HG03159 (cell line): ENCODE measurements at regions not wholly inside any gene's neighbourhood (a gene's known extent, or its start where the extent isn't known, plus 50 kb on each side); places are given as distances from the start of the nearest gene placed in this dataset.
"Not testable (repeated sequence)": the region's sequence is repeated elsewhere in the genome, so short reads cannot be mapped to it uniquely, and the experiment has no call there.

Source experiments
- ATAC-seq: cut with Tn5 transposase; IDR thresholded peaks from one replicate; pipeline ENCODE4 v1.9.1; 2021; ENCODE audit warnings: mild to moderate bottlenecking, moderate library complexity; ENCODE audit not compliant: unreplicated experiment

DNA sequence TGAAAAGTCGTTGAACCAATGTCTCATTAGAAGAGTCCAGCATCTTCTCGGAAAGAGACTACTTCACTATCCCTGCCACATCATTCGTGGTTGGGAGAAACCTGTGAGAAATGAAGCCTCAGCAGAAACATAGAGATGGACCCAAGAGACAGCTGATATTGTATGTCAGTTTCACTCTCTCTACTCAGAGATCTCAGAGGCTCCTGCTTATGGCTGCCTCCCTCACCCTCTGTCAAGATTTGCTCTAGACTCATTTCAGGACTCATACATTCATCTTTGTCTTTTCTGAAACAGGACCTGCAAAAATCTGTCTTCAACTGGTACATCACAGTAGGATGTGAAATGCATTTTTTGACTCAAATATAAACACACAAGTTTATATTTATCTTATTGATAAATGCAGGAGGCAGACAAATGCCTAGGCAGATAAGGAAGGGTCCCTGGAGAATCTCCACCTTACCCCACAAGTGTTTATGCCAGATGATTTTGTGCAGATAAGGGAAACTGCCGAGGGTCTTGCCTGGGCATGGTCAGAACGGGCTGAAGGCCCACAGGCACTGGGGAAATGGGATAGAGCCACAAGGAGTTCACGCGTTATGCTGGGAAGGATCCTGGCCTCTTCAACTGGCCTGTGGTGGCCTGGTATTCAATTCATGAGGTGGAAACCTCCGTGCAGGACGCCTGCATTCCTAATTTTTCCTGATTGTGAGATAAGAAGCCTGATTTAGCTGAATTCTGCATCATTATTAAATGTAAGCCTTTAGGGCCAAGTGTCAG is 1834.0 kb upstream of the PCDH20 start:
- ATAC-seq: no peak

DNA sequence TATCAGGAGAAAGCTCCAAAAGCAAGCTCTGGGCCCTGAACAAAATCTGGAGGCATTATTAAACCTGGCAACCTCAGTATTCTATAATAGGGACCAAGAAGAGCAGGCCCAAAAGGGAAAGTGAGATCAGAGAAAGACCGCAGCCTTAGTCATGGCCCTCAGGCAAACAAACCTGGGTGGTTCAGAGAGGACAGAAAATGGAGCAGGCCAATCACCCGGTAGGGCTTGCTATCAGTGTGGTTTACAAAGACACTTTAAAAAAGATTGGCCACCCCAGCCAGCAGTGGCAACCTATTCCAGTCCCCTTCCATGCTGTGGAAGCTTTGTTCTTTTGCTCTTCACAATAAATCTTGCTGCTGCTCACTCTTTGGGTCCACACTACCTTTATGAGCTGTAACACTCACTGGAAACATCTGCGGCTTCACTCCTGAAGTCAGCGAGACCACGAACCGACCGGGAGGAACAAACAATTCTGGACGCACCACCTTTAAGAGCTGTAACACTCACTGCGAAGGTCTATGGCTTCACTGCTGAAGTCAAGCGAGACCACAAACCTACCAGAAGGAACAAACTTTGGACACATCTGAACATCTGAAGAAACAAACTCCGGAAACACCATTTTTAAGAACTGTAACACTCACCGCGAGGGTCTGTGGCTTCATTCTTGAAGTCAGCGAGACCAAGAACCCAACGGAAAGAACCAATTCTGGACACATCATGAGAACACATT is 1821.2 kb upstream of the PCDH20 start:
- not testable (repeated sequence) for ATAC-seq

DNA sequence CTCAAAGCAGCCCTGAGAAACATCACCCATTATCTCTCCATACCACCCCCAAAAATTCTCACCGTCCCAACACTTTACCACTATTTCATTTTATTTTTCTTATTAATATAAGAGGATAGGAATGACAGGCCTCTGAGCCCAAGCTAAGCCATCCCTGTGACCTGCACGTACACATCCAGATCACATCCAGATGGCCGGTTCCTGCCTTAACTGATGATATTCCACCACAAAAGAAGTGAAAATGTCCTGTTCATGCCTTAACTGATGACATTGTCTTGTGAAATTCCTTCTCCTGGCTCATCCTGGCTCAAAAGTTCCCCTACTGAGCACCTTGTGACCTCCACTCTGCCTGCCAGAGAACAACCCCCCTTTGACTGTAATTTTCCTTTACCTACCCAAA is 1802.9 kb upstream of the PCDH20 start:
- not testable (repeated sequence) for ATAC-seq

DNA sequence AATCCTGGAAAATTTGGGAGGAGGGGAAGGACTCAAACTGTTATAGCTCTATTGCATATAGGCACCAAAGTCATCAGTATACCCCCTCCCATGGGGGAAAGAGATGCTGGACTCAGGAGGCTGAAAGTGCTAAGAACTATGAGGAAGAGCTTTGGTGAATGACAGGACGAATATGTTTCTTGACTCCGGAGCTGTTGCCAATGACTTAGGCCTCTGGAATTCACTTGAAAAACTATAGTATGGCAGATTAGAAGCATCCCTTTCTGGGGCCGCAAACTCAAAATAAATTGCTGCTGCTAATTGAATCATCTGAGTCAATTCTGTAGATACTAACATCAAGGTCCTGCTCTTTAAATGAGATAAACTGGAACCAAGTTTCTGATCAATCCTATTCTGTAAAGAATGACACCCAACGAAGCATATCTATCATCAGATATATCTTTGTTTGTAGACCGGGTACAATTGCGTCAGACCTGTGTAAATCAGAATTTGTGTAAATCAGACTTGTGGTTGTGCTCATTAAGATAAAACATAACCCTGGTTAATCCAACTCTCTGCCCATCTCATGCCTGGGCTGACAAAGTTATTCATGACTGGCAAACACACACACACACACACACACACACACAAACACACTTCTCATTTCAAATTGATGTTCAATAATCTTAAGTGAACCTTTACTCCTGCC is 1793.8 kb upstream of the PCDH20 start:
- ATAC-seq: no peak

DNA sequence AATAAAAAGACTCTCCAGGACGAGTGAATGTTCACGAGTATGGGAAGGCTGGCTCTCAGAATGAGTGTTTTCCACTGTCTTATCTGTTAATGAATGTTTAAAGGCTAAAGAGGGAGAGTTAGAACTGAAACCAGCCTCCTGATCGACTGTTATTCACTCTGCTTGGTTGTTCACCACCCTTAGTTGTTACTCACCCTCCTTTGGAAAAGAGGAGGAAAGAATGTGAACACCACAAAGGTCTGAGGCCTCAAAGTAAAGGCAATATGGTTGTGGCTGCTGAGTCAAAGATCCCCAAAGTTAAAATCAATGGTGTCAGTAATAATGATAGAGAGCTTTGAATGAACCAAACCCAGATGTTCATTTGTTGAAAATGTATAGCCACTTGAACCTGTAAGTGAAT is 1793.2 kb upstream of the PCDH20 start:
- ATAC-seq: no peak

DNA sequence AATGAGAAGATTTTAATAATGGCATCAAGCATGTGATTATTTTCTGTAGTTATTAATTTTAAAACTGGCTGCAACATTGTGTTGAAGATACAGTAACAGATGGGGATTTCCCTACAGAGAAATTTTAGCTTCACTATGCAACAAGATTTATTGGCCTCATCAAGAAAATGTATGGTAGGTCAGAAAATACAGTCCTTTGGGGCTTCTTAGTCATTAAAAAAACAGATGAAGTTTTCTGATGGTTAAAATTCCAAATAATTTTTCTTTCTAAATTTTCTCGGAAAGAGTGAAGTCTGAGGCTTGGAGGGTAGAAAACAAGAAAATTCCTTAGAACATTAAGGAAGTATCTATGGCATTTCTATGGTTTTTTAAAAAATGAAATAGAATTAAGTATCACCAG is 1790.8 kb upstream of the PCDH20 start:
- no peak for ATAC-seq

DNA sequence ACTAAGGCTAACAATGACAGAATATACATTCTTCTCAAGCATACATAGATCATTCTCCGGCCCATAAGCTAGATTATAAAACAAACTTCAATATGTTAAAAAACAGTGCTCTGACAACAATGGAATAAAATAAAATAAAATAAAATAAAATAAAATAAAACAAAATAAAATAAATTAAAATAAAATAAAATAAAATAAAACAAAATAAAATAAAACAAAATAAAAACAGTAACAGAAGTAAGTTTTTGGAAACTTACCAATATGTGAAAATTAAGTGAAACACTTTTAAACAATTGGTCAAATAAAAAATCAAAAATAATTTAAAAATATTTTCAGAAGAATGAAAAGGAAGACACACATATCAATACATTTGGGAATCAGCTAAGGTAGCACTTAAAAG is 1785.8 kb upstream of the PCDH20 start:
- ATAC-seq: no peak

DNA sequence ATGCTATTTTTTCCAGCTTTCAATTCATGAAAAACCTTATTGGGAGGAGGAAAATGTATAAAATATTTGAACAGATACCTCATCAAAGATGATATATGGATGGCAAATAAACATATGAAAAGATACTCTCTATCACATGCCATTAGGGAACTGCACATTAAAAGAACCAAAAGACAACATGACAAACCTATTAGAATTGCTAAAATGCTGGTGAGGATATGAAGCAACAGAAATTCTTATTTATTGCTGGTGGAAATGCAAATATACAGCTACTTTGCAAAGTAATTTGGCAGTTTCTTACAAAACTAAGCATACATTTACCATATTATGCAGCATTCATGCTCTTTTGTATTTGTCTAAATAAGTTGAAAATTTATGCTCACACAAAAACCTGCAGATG is 1783.9 kb upstream of the PCDH20 start:
- no peak for ATAC-seq

DNA sequence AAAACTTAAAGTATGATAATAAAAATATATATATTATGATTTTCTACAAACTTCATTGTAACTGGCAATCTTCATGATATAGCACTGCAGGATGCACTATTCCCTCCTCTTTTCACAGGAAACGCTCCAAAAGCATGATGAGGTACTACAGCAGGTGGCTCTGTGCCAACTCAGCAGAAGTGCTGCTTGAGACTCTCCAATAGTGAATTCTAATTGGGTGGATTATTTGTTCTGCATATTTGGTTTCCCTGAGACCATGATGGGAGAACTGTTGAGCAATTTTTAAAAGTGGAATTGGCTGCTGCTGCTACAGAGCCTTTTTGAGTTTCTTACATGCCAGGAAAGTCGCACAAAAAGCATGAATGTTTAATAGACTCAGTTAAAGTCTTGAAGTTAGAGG is 1782.4 kb upstream of the PCDH20 start:
- ATAC-seq: no peak

DNA sequence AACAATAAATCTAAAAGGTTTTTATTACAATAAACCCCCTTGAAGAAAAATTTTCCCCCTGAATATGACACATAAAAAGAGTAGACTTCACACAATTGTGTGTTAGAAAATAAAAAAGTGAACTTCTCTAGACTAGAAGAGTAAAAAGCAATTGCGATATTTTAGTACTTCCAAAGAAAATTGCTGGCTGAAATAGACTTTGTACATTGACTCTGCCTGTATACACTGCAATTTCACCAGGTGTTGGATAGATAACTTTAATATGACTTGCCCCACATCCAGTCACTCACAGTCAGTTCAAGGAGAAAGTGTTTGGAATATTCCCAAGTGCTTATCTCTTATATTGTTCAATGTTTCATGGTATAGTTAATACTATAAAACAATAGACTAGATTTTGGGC is 1780.1 kb upstream of the PCDH20 start:
- ATAC-seq: no peak

DNA sequence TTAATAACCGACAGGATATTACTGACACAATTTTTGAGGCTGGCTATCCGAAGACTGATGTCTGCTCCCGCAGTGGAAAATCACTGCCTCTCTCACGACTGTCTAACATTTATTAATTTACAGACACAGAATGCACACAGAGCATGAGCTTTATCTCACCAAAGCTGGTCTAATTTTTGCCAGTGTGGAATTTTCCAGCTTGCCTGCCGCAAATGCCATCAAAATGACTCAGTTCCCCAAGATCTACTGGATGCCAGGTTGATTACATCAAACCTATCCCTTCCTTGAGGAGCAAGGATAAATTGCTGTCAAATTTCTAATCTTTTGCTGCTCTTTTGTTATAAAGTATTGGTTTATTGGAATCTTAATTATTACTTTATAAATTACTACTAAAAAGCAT is 1775.1 kb upstream of the PCDH20 start:
- ATAC-seq: no peak

DNA sequence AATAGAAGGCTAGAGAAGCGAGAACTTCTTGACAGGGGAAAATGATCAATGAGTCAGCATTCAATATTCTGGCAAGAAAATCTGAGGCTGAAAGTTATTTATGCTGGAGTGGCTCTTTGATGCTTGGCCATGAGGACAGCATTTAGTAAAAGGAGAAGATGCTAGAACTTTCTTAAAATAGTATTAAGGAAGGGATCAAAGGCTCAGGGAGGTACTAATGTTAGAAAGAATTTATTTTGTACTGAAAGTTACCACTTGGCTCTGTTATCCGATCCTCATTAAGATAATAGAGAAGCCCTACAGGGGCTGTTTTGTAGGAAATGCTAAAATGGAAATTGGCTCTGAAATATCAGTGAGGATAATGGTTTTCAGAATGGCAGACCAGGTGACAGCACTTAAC is 1774.6 kb upstream of the PCDH20 start:
- no peak for ATAC-seq

DNA sequence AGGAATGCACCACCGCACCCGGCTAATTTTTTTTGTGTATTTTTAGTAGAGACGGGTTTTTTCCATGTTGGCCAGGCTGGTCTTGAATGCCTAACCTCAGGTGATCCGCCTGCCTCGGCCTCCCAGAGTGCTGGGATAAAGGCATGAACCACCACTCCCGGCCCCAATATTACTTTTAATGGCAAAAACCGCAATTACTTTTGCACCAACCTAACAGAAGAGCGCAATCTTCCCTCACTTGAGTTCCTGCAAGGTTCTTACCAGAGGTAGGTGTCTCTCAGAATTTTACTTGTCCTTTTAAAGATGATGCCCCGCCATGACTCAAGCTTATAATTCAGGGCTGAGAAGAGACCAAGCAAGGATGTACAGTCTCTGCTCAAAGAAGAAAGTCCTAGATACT is 1774.1 kb upstream of the PCDH20 start:
- ATAC-seq: no peak

DNA sequence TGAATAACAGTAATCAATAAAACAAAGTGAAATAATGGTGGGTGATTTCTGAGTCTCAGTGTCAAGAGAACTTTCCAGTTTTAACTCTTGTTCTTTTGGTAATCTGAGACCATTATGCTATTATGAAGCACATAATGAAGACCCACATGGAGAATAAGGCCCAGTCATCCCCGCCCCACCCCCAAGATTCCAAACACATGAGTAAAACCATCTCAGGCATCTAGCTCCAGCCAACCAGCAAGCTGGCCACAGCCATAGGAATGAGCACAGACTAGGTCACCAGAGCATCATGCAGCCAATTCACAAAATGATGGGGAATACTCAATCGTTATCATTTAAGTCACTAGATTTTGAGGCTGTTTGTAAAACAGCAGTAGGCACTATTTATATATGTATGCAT is 1769.0 kb upstream of the PCDH20 start:
- ATAC-seq: no peak

DNA sequence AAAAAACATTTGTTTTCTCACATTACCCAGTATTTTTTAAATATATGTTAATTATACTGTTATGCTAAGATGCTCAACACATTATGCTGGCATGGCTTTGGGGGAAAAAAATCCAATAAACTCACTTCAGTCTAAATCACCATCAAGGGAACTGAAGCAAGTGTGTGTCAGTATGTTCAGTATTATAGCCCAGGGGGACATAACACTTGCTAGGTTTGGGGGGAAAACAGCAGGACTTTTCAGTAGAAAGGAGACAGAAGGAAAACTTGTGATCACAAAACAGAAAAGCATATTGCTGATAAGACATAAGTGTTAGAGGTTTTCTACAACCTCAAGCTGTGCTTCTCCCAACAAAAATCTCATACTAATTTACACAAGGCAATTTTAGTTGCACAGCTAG is 1759.9 kb upstream of the PCDH20 start:
- no peak for ATAC-seq

DNA sequence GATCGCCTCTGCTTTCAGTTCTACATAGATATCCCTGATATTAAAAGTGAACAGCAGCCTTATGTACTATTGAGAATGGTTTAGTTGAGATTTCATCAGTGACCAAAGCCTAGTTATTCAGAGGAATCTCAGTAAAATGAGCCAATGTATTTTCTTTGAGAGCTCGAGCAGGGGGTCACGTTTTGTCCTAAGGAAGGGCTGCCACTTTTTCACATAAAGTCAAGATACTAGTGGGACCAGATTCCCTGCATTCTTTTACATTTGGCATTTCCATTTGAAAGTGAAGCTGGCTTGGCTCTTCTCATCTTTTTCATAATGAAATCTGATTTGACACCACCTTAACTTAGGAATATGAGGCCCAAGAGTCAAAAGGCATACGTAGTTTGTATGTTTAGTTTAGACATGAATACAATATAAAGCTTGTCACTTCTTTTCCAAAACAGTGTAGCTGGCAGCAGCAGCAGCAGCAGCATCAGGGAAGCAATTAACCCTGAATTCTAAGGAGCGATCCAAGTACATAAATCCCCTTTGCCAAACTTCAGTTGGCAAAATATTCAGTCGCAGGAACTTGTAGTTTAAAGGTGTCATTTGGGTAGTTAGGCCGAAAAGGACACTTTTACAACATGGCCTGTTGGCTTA is 1752.2 kb upstream of the PCDH20 start:
- no peak for ATAC-seq

DNA sequence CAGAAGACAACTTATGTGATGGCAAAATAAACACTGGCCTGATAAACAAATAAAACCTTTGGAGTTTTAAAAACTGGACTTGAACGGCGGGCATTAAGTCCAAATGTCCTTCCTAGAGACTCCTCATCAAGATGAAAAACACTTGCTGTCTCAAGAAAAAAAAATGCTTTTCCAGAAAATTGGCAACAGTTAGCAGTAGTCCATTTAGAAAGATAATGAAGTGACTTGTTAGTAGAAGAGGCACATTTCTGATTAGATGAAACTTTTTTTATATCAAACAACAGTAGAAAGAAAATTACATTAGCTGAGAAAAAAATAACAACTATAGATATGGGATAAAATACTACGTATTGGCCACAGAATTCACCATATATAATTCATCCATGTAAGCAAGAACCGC is 1750.7 kb upstream of the PCDH20 start:
- ATAC-seq: no peak

DNA sequence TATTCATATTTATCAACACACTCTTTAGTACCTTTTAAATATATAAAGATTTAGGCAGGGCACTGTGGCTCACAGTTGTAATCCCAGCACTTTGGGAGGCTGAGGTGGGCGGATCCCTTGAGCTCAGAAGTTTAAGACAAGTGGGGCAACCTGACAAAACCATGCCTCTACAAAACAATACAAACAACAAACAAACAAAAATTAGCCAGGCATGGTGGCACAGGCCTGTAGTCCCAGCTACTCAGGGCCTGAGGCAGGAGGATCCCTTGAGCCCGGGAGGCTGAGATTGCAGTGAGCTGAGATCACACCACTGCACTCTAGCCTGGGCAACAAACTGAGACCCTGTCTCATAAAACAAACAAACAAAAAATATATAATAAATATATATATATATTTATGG is 1748.3 kb upstream of the PCDH20 start:
- ATAC-seq: no peak

DNA sequence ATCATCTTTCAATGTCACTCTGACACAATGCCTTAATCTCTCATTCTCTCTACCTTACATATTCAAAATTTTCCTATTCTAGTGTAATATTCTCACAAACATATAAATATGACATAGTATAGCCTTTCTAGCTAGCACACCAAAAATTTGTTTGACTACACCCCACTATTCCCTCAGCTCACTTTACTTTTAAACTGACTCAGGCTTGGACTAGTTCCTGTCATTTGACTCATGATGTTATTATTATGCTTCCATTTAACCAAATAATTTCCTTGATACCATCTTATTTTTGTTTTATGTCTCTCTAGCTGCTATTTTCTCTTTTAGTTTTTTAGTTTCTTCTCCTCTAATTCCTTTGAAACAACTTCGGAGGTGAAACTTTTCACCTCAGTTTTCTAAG is 1745.6 kb upstream of the PCDH20 start:
- ATAC-seq: no peak

DNA sequence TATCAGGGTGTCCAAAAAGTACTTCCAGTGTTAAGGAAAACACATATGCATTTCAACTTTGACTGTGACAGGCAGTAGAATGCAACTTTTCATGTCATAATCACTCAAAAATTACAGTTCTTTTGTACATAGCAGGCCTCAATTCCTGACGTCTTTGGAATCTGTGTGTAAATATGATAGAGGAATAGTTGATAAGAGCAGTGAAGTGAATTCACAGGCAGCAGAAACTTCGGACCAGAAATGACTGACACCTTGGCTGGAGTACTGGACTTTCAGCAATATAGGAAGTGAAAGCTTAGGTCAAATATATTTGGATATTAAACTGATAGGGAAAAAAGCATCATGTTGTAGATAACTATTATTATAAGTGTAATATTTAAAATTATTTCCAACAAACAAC is 1741.2 kb upstream of the PCDH20 start:
- ATAC-seq: no peak

DNA sequence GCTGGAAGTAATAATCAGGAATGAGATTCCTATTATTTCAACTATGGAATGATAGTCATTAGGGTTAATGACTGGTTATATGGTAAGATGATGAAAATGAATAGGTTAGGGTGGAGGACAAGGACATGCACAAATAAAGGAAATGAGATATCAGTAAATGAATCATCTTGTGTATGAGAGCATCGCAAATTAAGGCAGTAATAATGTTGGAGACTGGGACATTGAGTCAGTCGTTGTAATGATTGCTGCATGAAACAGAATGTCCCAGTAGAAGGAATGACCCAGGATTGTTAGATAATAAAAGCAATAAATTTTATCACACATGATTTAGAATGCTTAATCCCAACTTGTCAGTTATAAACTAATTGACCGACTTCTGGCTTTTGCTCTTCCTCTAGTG is 1733.7 kb upstream of the PCDH20 start:
- ATAC-seq: no peak

DNA sequence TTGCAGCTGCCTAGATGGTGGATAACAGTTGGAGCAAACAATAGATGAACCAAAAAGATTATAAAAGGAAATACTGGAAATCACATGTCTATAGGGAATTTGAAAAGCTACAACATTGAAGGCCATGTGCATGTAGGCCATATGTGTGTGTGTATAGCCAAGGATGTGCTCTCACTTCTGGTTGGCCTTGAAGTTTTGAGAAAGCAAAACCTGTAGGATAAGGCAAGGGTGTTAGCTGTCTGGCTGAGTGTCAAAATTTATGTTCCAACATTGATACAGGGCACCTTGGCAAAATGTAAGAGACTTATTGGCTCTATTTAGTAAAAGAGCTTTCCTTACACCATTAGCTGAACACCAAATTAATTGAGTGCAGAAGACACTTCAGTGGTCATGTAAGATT is 1723.6 kb upstream of the PCDH20 start:
- no peak for ATAC-seq
